Trophoblast cell (in vitro differentiated cells and primary cell): ENCODE measurements at regions not wholly inside any gene's neighbourhood (a gene's known extent, or its start where the extent isn't known, plus 50 kb on each side); places are given as distances from the start of the nearest gene placed in this dataset.

Experiments
- DNase-seq, 2 donors: peaks; one replicate each; pipeline ENCODE4 v3.0.0-alpha.2; 2016
- H2AFZ ChIP-seq: 2 replicates; pipeline ENCODE4 v1.6.1; 2013; ENCODE audit warnings: low read length, moderate library complexity, mild to moderate bottlenecking; ENCODE audit not compliant: insufficient read depth, poor library complexity
- H2AK5ac ChIP-seq: 2 replicates; pipeline ENCODE4 v1.6.1; 2013; ENCODE audit warnings: mild to moderate bottlenecking, low read length
- H2BK120ac ChIP-seq: 2 replicates; pipeline ENCODE4 v1.6.1; 2013; ENCODE audit warnings: low read length, mild to moderate bottlenecking, moderate library complexity; ENCODE audit not compliant: insufficient read depth, poor library complexity
- H2BK12ac ChIP-seq: 2 replicates; pipeline ENCODE4 v1.6.1; 2013; ENCODE audit warnings: mild to moderate bottlenecking, low read length, moderate library complexity
- H2BK5ac ChIP-seq: 2 replicates; pipeline ENCODE4 v1.6.1; 2013; ENCODE audit warnings: low read length, low read depth, moderate library complexity, mild to moderate bottlenecking; ENCODE audit not compliant: poor library complexity
- H3K14ac ChIP-seq: 2 replicates; pipeline ENCODE4 v1.6.1; 2013; ENCODE audit warnings: mild to moderate bottlenecking, low read length
- H3K18ac ChIP-seq: 2 replicates; pipeline ENCODE4 v1.6.1; 2013; ENCODE audit warnings: mild to moderate bottlenecking, low read length
- H3K23ac ChIP-seq: 2 replicates; pipeline ENCODE4 v1.6.1; 2013; ENCODE audit warnings: low read length
- H3K27ac ChIP-seq: 2 replicates; pipeline ENCODE4 v1.5.1; 2013; ENCODE audit warnings: low read depth, mild to moderate bottlenecking, inconsistent platforms, low read length, moderate library complexity
- H3K27me3 ChIP-seq: 2 replicates; pipeline ENCODE4 v1.6.1; 2013; ENCODE audit warnings: inconsistent platforms, mild to moderate bottlenecking, low read length, moderate library complexity; ENCODE audit not compliant: insufficient read depth
- H3K36me3 ChIP-seq, 2 experiments: 1 replicate in 1 of 2; 2 replicates in 1 of 2; pipeline ENCODE4 v1.6.1; 2013; ENCODE audit warnings: low read length in 2 of 2, mild to moderate bottlenecking in 2 of 2, moderate library complexity in 1 of 2; ENCODE audit not compliant: insufficient read depth in 2 of 2, control insufficient read depth in 1 of 2
- H3K4ac ChIP-seq: 2 replicates; pipeline ENCODE4 v1.6.1; 2013; ENCODE audit warnings: low read depth, mild to moderate bottlenecking, low read length, moderate library complexity
- H3K4me1 ChIP-seq, 2 experiments: 1 replicate in 1 of 2; 2 replicates in 1 of 2; pipeline ENCODE4 v1.6.1; 2013; ENCODE audit warnings: low read length in 2 of 2, mild to moderate bottlenecking in 2 of 2, moderate library complexity in 1 of 2; ENCODE audit not compliant: insufficient read depth in 2 of 2, control insufficient read depth in 1 of 2
- H3K4me2 ChIP-seq: 2 replicates; pipeline ENCODE4 v1.6.1; 2013; ENCODE audit warnings: inconsistent platforms, mild to moderate bottlenecking, low read length, moderate library complexity
- H3K4me3 ChIP-seq: 2 replicates; pipeline ENCODE4 v1.5.1; 2013; ENCODE audit warnings: mild to moderate bottlenecking, low read depth, low read length, inconsistent platforms
- H3K79me1 ChIP-seq: one replicate; pipeline ENCODE4 v1.6.1; 2013; ENCODE audit warnings: low read length
- H3K79me2 ChIP-seq: 2 replicates; pipeline ENCODE4 v1.6.1; 2013; ENCODE audit warnings: low read length, mild to moderate bottlenecking; ENCODE audit not compliant: control insufficient read depth, insufficient read depth, poor library complexity
- H3K9ac ChIP-seq: 2 replicates; pipeline ENCODE4 v1.6.1; 2013; ENCODE audit warnings: mild to moderate bottlenecking, low read length
- H3K9me3 ChIP-seq: 2 replicates; pipeline ENCODE4 v1.6.1; 2013; ENCODE audit warnings: low read depth, mild to moderate bottlenecking, control low read depth, inconsistent platforms, low read length; ENCODE audit not compliant: insufficient read depth
- H4K12ac ChIP-seq: 2 replicates; pipeline ENCODE4 v1.6.1; 2013; ENCODE audit warnings: low read depth, mild to moderate bottlenecking, low read length, moderate library complexity
- H4K8ac ChIP-seq: 2 replicates; pipeline ENCODE4 v1.6.1; 2013; ENCODE audit warnings: low read depth, mild to moderate bottlenecking, low read length, moderate library complexity
- H4K91ac ChIP-seq: one replicate; pipeline ENCODE4 v1.6.1; 2013; ENCODE audit warnings: low read depth, mild to moderate bottlenecking, low read length, moderate library complexity
- WGBS: extraction: QIAGEN DNeasy Blood & Tissue Kit; methylation state at CpG from one replicate; pipeline ENCODE4 v1.1.7; 2013; ENCODE audit warnings: missing lambda C conversion rate; ENCODE audit not compliant: insufficient read length, insufficient coverage; ENCODE audit errors: extremely low coverage; 5-methylcytosine and 5-hydroxymethylcytosine counted together

DNA sequence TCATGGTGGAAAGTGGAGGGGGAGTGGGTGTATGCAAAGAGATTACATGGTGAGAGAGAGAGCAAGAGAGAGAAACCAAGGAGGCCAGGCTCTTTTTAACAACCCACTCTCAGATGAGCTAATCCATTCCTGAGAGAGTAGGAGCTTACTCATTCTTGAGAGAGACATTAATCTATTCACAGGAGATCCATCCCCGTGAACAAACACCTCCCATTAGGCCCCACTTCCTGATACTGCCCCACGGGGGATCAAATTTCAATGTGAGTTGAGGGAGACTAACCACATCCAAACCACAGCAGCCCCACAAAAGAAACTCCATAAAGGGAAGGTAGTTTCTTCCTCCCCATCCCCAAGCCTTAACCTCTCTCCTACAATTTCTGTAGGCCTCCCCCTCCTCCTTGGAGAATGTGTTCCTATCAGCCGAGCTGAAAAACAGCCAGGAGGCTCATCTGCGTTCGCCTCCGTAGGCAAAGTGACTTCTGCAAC lies 450.0 kb downstream of the NPIPA7 start:
- Histone ChIP-seq H3K36me3 (no peaks in the 10 kb centered on the region), H2BK12ac (no peak overlapping the region), H3K9me3 (peaks cover 2% of the 10 kb centered on the region), H3K4me3 (no peak overlapping the region), H4K8ac (no peak overlapping the region), H2AK5ac (no peak overlapping the region), H3K79me2 (no peaks in the 10 kb centered on the region), H2BK120ac (no peak overlapping the region), H3K18ac (no peak overlapping the region), H3K23ac (no peak overlapping the region), H2BK5ac (no peak overlapping the region), H3K27me3 (no peaks in the 10 kb centered on the region), H3K4me2 (no peak overlapping the region), H3K9ac (no peak overlapping the region), H3K4ac (no peak overlapping the region), H4K91ac (no peak overlapping the region), H3K27ac (no peak overlapping the region), H3K4me1 (no peaks in the 10 kb centered on the region), H3K79me1 (no peaks in the 10 kb centered on the region), H4K12ac (no peak overlapping the region), H2AFZ (no peak overlapping the region), H3K14ac (no peak overlapping the region)
- no peak for DNase-seq
- no CpG with 5 or more reads among the region's 6 CpGs for WGBS

DNA sequence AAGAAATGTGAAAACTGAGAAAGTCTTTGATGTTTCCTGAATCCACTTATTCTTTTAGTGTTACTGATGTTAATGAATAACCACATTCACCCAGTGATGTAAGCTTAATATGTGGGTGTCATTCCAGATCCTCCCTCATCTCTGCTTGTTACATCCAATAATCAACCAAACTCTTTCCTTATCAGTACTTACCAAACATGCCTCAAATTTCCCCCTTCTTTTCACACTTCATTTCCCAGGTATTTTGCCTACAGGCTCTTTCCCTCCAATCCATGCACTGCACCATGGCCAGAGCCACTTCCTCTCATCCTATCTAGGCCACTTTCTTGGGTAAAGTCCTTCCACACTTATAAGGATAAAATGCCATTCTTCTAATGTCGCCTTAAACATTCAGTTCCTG lies 451.5 kb downstream of the NPIPA7 start:
- H2BK120ac ChIP-seq = no peak overlapping the region
- no peak overlapping the region for H3K4me2 ChIP-seq
- H3K9me3 ChIP-seq = no peaks in the 10 kb centered on the region
- no peaks in the 10 kb centered on the region for H3K4me1 ChIP-seq
- H3K14ac ChIP-seq = no peak overlapping the region
- H3K23ac ChIP-seq = peak overlapping the region; percentile 83
- no peaks in the 10 kb centered on the region for H3K36me3 ChIP-seq
- no peak overlapping the region for H2AK5ac ChIP-seq
- no peaks in the 10 kb centered on the region for H3K79me2 ChIP-seq
- peak in 1 of 2 donors; percentile 2 for DNase-seq
- H4K8ac ChIP-seq = no peak overlapping the region
- no peak overlapping the region for H3K9ac ChIP-seq
- WGBS = no CpG with 5 or more reads among the region's 1 CpG
- H2BK12ac ChIP-seq = no peak overlapping the region
- no peaks in the 10 kb centered on the region for H3K79me1 ChIP-seq
- H2AFZ ChIP-seq = no peak overlapping the region
- no peak overlapping the region for H4K91ac ChIP-seq
- no peaks in the 10 kb centered on the region for H3K27me3 ChIP-seq
- H3K4ac ChIP-seq = no peak overlapping the region
- no peak overlapping the region for H3K18ac ChIP-seq
- no peak overlapping the region for H2BK5ac ChIP-seq
- H3K27ac ChIP-seq = no peak overlapping the region
- H4K12ac ChIP-seq = no peak overlapping the region
- H3K4me3 ChIP-seq = no peak overlapping the region

DNA sequence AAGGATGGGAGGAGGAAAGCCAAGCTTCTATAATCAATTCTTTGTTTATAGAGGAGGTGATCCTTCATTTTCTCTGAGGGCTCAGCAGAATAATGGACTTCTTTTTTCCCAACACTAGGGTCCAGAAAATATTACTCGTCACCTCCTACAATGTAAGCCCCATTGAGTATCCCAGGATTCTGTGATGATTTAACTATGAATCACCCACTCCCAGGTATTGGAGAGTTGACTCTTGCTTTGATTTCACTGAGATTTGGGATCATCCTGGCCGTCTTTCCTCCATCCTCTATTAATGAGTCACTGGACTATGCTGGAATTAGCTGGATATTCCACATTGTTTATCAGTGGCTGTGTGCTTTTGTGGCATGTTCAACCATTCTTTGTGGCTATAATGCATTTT lies 452.0 kb downstream of the NPIPA7 start:
- no peaks in the 10 kb centered on the region for H3K36me3 ChIP-seq
- H2BK5ac ChIP-seq = no peak overlapping the region
- H3K4ac ChIP-seq = no peak overlapping the region
- H3K79me2 ChIP-seq = no peaks in the 10 kb centered on the region
- no peak overlapping the region for H4K91ac ChIP-seq
- H3K9me3 ChIP-seq = no peaks in the 10 kb centered on the region
- no peak overlapping the region for H3K14ac ChIP-seq
- no peak overlapping the region for H2BK120ac ChIP-seq
- no peak overlapping the region for H3K4me3 ChIP-seq
- no peaks in the 10 kb centered on the region for H3K4me1 ChIP-seq
- DNase-seq = peak in 1 of 2 donors; percentile 1
- H3K23ac ChIP-seq = no peak overlapping the region
- H2AK5ac ChIP-seq = no peak overlapping the region
- H3K27me3 ChIP-seq = no peaks in the 10 kb centered on the region
- WGBS = no CpG with 5 or more reads among the region's 2 CpGs
- H3K79me1 ChIP-seq = no peaks in the 10 kb centered on the region
- H4K8ac ChIP-seq = no peak overlapping the region
- H4K12ac ChIP-seq = no peak overlapping the region
- no peak overlapping the region for H3K4me2 ChIP-seq
- no peak overlapping the region for H3K18ac ChIP-seq
- no peak overlapping the region for H2AFZ ChIP-seq
- no peak overlapping the region for H3K27ac ChIP-seq
- no peak overlapping the region for H2BK12ac ChIP-seq
- H3K9ac ChIP-seq = no peak overlapping the region

DNA sequence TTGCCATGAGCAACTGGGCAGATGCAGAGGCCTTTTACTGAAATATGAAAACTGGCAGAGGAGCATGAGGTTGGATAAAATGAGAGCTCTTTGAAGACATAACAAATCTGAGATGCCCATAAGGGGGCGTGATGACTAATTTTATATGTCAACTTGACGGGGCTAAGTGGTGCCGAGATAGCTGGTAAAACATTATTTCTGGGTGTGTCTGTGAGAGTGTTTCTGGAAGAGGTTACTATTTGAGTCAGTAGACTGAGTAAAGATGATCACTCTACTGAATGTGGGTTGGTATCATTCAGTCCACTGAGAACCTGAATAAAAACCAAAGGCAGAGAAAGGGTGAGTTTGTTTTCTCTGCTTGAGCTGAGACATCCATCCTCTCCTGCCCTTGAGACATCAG lies 454.2 kb downstream of the NPIPA7 start:
- Histone ChIP-seq H3K14ac (no peak overlapping the region), H3K27me3 (no peaks in the 10 kb centered on the region), H4K12ac (no peak overlapping the region), H3K79me1 (no peaks in the 10 kb centered on the region), H3K4me3 (no peak overlapping the region), H3K4me2 (no peak overlapping the region), H3K18ac (no peak overlapping the region), H2BK12ac (no peak overlapping the region), H3K23ac (no peak overlapping the region), H3K36me3 (no peaks in the 10 kb centered on the region), H3K9ac (no peak overlapping the region), H3K4me1 (no peaks in the 10 kb centered on the region), H3K79me2 (no peaks in the 10 kb centered on the region), H3K27ac (no peak overlapping the region), H2BK5ac (no peak overlapping the region), H2AFZ (no peak overlapping the region), H4K8ac (no peak overlapping the region), H4K91ac (no peak overlapping the region), H2AK5ac (no peak overlapping the region), H3K4ac (no peak overlapping the region), H3K9me3 (no peaks in the 10 kb centered on the region), H2BK120ac (no peak overlapping the region)
- no CpG with 5 or more reads among the region's 3 CpGs for WGBS
- no peak for DNase-seq
